Kidney glomerular epithelial cell (primary cell): ENCODE measurements at regions not wholly inside any gene's neighbourhood (a gene's known extent, or its start where the extent isn't known, plus 50 kb on each side); places are given as distances from the start of the nearest gene placed in this dataset.

Experiments used
- DNase-seq: peaks from one replicate; lab custom pipeline; 2025; lab: John Stamatoyannopoulos, UW

GRCh38 chr12:125434131-125434530, 368.9 kb downstream of the AACS start:
- no peak for DNase-seq

GRCh38 chr12:125434936-125435443, 369.8 kb downstream of the AACS start:
- DNase-seq, result no peak

GRCh38 chr12:125435871-125436270, 370.6 kb downstream of the AACS start:
- no peak for DNase-seq

DNA sequence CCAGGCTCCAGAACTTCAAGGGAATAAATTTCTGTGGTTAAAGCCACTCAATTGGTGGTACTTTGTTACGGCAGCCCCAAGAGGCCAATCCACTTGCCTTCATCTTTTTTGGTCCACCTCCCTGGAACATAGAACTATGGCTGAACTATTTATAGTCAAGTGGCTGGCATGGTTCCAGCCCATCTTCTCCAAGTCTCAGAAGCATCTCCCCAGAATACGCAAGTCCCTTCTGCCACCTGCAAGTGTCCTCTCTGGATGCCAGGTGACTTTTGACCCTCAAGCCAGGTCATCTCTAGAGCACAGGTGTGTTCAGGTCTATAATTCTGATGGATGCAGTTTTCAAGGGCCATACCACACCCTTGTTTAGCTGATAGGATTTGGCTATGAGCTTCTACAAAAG, 371.5 kb downstream of the AACS start:
- no peak for DNase-seq

- DNase-seq, result no peak
Measured at GRCh38 chr12:125440399-125440798, 375.2 kb downstream of the AACS start.

GRCh38 chr12:125443341-125443740, 378.1 kb downstream of the AACS start:
- DNase-seq, result no peak

- no peak for DNase-seq
Measured at GRCh38 chr12:125451408-125451807, 386.2 kb downstream of the AACS start.

GRCh38 chr12:125453751-125454150, 388.5 kb downstream of the AACS start:
- DNase-seq, result no peak

DNA sequence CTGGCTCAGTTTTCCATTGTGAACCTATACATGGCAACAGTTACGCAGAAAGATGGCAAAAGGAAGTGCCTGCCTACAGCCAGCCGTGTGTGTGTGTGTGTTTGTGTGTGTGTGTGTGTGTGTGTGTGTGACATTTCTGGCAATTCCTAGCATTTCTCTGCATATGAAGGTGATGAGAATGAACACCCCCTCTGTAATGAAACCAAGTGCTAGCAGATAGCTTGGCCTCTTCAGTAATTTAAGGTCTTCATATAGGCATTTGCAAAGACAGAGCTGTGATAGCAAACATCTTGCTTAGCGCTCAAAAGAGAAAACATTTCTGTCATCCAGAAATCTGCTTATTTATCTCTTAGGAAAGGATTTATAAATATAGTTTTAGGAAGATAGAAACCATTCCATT, 389.1 kb downstream of the AACS start:
- no peak for DNase-seq

DNA sequence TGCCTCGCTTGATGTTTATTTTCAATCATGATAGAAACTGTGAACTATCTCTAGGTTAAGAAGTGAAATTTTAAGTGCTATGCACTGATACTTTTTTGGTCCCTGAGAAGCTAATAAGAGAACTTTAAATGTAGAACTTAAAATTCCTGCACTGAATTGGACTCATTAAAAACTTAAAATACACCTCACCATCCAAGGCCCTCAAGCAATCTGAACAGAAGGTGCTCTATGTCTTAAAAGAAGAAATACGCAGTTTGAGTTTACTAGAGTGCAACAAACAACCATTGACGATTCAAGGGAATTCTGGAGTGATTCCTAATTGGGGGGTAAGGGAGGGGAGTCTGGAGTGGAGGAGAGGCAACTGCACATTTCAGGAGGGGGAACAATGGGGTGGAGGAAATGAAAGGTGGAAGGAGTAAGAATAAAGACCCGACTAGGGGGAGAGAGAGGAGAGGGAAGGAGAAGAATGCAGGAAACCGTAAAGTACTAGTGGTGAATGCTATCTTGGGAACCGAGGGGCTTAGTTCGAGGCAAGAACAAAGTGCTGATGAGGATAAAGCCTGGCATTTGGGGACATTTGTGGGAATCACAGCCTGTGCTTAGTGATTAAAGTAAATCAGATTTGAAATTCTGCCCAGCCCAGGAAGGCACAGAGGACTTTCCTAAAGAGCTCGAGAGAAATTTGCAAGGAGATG, 389.7 kb downstream of the AACS start:
- no peak for DNase-seq

DNA sequence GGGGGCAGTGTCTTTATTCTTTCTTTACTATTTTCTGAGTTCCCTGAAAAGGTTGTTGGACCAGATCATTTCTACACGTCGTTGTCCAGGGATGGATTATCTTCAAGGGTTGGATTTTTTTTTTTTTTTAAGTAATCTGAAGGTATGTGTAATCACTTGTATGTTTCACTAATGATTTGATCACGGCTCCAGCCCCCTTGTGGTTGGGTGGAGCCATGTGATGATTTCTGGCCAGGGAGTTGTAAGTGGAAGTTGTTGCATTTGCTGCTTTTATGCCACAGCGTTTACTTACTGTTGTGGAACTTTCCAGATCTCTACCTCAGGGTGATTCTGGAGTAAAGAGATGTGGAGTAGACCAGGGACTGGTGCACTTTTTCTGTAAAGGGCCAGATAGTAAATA, 390.3 kb downstream of the AACS start:
- no peak for DNase-seq

DNA sequence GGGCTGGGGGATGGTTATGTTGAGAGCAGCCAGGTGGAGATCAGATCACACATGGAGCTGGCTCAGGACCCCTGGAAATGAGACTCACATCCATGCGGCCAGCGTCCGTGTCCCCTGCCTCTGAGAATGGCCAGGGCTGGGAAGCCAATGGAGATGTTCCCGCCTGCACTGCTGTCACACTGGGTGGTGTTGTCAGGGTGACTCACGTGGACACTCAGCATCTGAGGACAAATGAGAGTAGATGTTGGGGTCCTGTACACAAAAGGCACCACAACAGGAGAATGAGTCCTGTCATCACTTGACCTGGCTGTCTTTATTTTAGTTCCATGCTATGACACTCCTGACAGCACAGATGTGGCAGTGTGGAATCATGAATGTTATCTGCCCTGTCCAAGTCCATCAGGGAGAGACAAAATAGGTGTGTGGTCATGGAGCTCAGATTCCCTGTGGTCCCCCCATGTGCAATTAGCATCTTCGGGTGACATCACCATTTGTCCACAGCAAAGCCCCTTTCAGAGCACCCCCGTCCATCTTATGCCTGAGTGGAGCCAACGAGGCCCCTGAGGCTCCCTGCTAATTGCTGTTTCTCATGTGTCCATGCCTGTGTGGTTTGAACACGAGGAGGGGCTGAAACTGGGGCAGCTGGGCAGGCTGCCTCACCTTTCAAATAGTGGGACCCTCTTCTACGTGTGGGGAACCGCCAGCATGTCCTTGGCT, 393.5 kb downstream of the AACS start:
- no peak for DNase-seq

DNA sequence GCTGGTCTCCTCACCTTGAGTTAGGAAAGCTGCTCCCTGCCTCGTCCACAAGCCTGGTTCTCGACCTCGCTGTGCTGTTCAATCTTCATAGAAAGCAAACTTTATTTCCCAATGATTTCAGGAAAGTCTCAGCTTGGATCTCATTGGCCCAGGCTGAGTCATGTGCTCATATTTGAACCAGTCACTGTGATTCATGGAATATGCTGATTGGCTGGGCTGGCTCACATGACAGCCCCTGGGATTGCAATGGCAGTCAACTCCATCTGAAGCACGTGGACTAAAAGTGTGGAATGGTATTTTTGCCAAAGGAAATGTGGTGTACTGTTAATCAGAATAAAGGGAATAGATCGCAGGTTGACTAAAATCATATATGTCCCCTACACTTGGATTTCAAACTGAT, 396.6 kb downstream of the AACS start:
- DNase-seq, result no peak

- no peak for DNase-seq
Measured at GRCh38 chr12:125463386-125463785, 398.2 kb downstream of the AACS start.

DNA sequence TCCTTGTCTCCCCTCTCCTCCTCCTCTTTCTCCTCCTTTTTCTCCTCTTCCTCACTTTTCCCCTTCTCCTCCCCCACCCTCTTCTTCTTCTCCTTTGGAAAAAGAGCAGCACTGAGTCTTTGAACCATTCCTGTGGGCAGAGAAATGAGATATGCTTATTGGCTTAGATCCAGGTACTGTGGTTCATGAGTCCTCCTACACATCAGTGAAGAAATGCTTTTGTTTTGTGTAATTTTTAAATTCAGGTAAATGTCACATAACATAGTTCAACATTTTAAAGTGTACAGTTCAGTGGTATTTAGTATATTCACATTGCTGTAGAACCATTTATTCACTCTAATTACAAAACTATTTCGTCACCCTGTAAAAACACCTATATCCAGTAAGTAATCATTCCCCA, 402.1 kb downstream of the AACS start:
- DNase-seq, result no peak

GRCh38 chr12:125469683-125470082, 404.4 kb downstream of the AACS start:
- no peak for DNase-seq

GRCh38 chr12:125470838-125471783, 405.9 kb downstream of the AACS start:
- DNase-seq, result no peak

DNA sequence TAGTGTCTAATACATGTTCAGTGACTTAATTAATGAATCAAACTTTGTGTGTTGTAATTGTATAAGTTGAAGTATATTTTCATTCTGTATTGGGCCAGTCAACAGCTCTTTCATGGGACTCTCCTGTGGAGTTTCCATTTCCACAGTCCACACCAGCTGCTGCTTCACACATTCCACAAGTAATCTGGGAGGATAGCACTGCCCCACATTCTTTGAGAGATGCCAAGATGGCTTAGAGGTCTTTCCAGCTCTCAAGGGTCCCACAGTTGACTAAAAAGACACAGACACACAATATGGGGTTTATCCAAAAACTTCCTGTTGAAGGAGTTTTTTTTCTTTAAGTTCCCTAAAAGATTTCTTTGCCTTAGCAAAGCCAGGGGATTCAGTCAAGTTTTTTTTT, 408.3 kb downstream of the AACS start:
- DNase-seq, result no peak

GRCh38 chr12:125487336-125487735, 422.1 kb downstream of the AACS start:
- no peak for DNase-seq

GRCh38 chr12:125491553-125491952, 426.3 kb downstream of the AACS start:
- DNase-seq, result no peak

GRCh38 chr12:125492354-125493270, 427.4 kb downstream of the AACS start:
- no peak for DNase-seq
